OCI-LY7 (cell line): ENCODE measurements at regions not wholly inside any gene's neighbourhood (a gene's known extent, or its start where the extent isn't known, plus 50 kb on each side); places are given as distances from the start of the nearest gene placed in this dataset.

Experiments used
- CTCF ChIP-seq: fragments of 200-600 bp; sonication (generic); conservative IDR thresholded peaks from 2 replicates; pipeline ENCODE4 v1.5.1; 2014; ENCODE audit warnings: mild to moderate bottlenecking, antibody characterized with exemption, low read length, moderate library complexity, mixed read lengths
- EZH2phosphoT487 ChIP-seq: fragments of 200-600 bp; sonication (generic); IDR thresholded peaks from 2 replicates; pipeline ENCODE4 v1.6.1; 2018; ENCODE audit warnings: low read depth, borderline replicate concordance, mild to moderate bottlenecking, mixed run types, antibody characterized with exemption, low read length, moderate library complexity, mixed read lengths

GRCh38 chr12:124698211-124698997, 131.0 kb upstream of the NCOR2 start:
- TF ChIP-seq EZH2phosphoT487 (no peak), CTCF (no peak)
